ENCODE measurements at regions not wholly inside any gene's neighbourhood (a gene's known extent, or its start where the extent isn't known, plus 50 kb on each side); places are given as distances from the start of the nearest gene placed in this dataset.

GRCh38 chr18:22094358-22094734 is 75.0 kb upstream of the GATA6 start:
- TF ChIP-seq RAD21 (conservative IDR thresholded peaks at IDR 0.05) (no peak), REST (IDR thresholded peaks at IDR 0.05; ENCODE audit: borderline replicate concordance) (no peak), MXI1 (conservative IDR thresholded peaks at IDR 0.05; ENCODE audit: poor library complexity, severe bottlenecking) (no peak), EP300 (conservative IDR thresholded peaks at IDR 0.05; ENCODE audit: poor library complexity, severe bottlenecking) (no peak), TAF1 (IDR thresholded peaks at IDR 0.05; ENCODE audit: low read depth) (no peak), SMC3 (conservative IDR thresholded peaks at IDR 0.05; ENCODE audit: poor library complexity) (no peak), EZH2 (IDR thresholded peaks at IDR 0.05; ENCODE audit: borderline replicate concordance, insufficient read depth, low read length, poor library complexity, severe bottlenecking) (no peak), POLR2AphosphoS5 (IDR thresholded peaks at IDR 0.05) (no peak), CTCF (IDR thresholded peaks at IDR 0.05; ENCODE audit: poor library complexity, severe bottlenecking) (no peak)
- no peaks in the 10 kb centered on the region for H3K27me3 ChIP-seq (ENCODE audit: insufficient read depth, low read depth, low read length)
- H3K36me3 ChIP-seq (ENCODE audit: insufficient read depth, low read length): no peaks in the 10 kb centered on the region
- H3K9me3 ChIP-seq (ENCODE audit: low read length): no peaks in the 10 kb centered on the region
- no peak overlapping the region for H3K4me2 ChIP-seq (ENCODE audit: low read length)
- no peak overlapping the region for H3K9ac ChIP-seq (ENCODE audit: low read length)
- no peaks in the 10 kb centered on the region for H4K20me1 ChIP-seq (ENCODE audit: insufficient read depth)
- H2AFZ ChIP-seq (ENCODE audit: low read depth, low read length): no peak overlapping the region
- no peak overlapping the region for H3K27ac ChIP-seq (ENCODE audit: low read length)
- H3F3A ChIP-seq (ENCODE audit: insufficient read depth, low read length, poor library complexity, severe bottlenecking): no peaks in the 10 kb centered on the region
- no peaks in the 10 kb centered on the region for H3K9me2 ChIP-seq (ENCODE audit: insufficient read depth, low read length)
- no peaks in the 10 kb centered on the region for H3K79me2 ChIP-seq (replicated peaks; ENCODE audit: insufficient read depth, low read length)
- no peak overlapping the region for H3K4me3 ChIP-seq (ENCODE audit: low read length)

GRCh38 chr18:22098563-22098989 is 70.8 kb upstream of the GATA6 start:
- H3F3A ChIP-seq (ENCODE audit: insufficient read depth, low read length, poor library complexity, severe bottlenecking): no peaks in the 10 kb centered on the region
- TF ChIP-seq RAD21 (conservative IDR thresholded peaks at IDR 0.05) (no peak), REST (IDR thresholded peaks at IDR 0.05; ENCODE audit: borderline replicate concordance) (no peak), EZH2 (IDR thresholded peaks at IDR 0.05; ENCODE audit: borderline replicate concordance, insufficient read depth, low read length, poor library complexity, severe bottlenecking) (no peak), EP300 (conservative IDR thresholded peaks at IDR 0.05; ENCODE audit: poor library complexity, severe bottlenecking) (no peak), TAF1 (IDR thresholded peaks at IDR 0.05; ENCODE audit: low read depth) (no peak), POLR2AphosphoS5 (IDR thresholded peaks at IDR 0.05) (no peak), MXI1 (conservative IDR thresholded peaks at IDR 0.05; ENCODE audit: poor library complexity, severe bottlenecking) (no peak), SMC3 (conservative IDR thresholded peaks at IDR 0.05; ENCODE audit: poor library complexity) (no peak), CTCF (IDR thresholded peaks at IDR 0.05; ENCODE audit: poor library complexity, severe bottlenecking) (no peak)
- no peaks in the 10 kb centered on the region for H4K20me1 ChIP-seq (ENCODE audit: insufficient read depth)
- no peak overlapping the region for H2AFZ ChIP-seq (ENCODE audit: low read depth, low read length)
- H3K27me3 ChIP-seq (ENCODE audit: insufficient read depth, low read depth, low read length): no peaks in the 10 kb centered on the region
- no peak overlapping the region for H3K9ac ChIP-seq (ENCODE audit: low read length)
- H3K9me3 ChIP-seq (ENCODE audit: low read length): no peaks in the 10 kb centered on the region
- no peaks in the 10 kb centered on the region for H3K79me2 ChIP-seq (replicated peaks; ENCODE audit: insufficient read depth, low read length)
- H3K36me3 ChIP-seq (ENCODE audit: insufficient read depth, low read length): no peaks in the 10 kb centered on the region
- no peak overlapping the region for H3K27ac ChIP-seq (ENCODE audit: low read length)
- H3K4me2 ChIP-seq (ENCODE audit: low read length): no peak overlapping the region
- no peaks in the 10 kb centered on the region for H3K9me2 ChIP-seq (ENCODE audit: insufficient read depth, low read length)
- H3K4me3 ChIP-seq (ENCODE audit: low read length): no peak overlapping the region
